Spleen (tissue), 7 donors: ENCODE measurements at regions not wholly inside any gene's neighbourhood (a gene's known extent, or its start where the extent isn't known, plus 50 kb on each side); places are given as distances from the start of the nearest gene placed in this dataset.

Source experiments
- CTCF ChIP-seq, 11 experiments: fragments of 200-600 bp in 7 of 11; fragments of 450-650 bp in 4 of 11; sonication (generic) in 4 of 11; IDR thresholded peaks in 8 of 11; conservative IDR thresholded peaks in 3 of 11; 1 replicate in 7 of 11; 2 replicates in 4 of 11; pipeline versions ENCODE4 v1.4.0 to v1.8.0; 2016 to 2021; ENCODE audit warnings: antibody characterized with exemption in 11 of 11, inconsistent platforms in 4 of 11, mild to moderate bottlenecking in 1 of 11
- POLR2A ChIP-seq, 3 donors: fragments of 450-650 bp; IDR thresholded peaks; one replicate each; pipeline ENCODE4 v1.5.1; 2017; ENCODE audit warnings: antibody characterized with exemption in 3 of 3, mild to moderate bottlenecking in 1 of 3
- donor health status: DM: no; HTN: no; CAD: no; lungs with moderate emphysema.
- donor health status: DM: no; HTN: no; CAD: no.
- donor health status: DM: no; HTN: no; CAD: no.

- TF ChIP-seq CTCF (IDR thresholded peaks at IDR 0.05 in 8 of 11, conservative IDR thresholded peaks at IDR 0.05 in 3 of 11) (no peak), POLR2A (IDR thresholded peaks at IDR 0.05) (no peak)
These were observed 546.6 kb downstream of the EPHA3 start for GRCh38 chr3:89654031-89654430.
